Natural killer cell treated with Interleukin-12 subunit alpha and Interleukin-12 subunit beta and Interleukin-15 and Interleukin-18, amount 100 ng/mL, for 72 hours (primary cell): ENCODE measurements at regions not wholly inside any gene's neighbourhood (a gene's known extent, or its start where the extent isn't known, plus 50 kb on each side); places are given as distances from the start of the nearest gene placed in this dataset.

Source experiments
- ATAC-seq, 2 donors: fragments of 150-1000 bp; cut with Tn5 transposase in 1 of 2; sonication (Bioruptor Pico), chemical (Tn5 transposase) in 1 of 2; 2 replicates each; pipeline ENCODE4 v1.10.0; 2021
- DNase-seq: peaks from one replicate; pipeline ENCODE4 v3.0.0; 2022; ENCODE audit warnings: low spot score
- H3K27ac Mint-ChIP-seq, 2 donors: 1 replicate in 1 of 2; 2 replicates in 1 of 2; pipeline ENCODE4 v1.8.0; 2022; ENCODE audit warnings: mixed read lengths in 2 of 2, mild to moderate bottlenecking in 1 of 2, moderate library complexity in 1 of 2
- H3K27me3 Mint-ChIP-seq, 2 donors: 1 replicate in 1 of 2; 2 replicates in 1 of 2; pipeline ENCODE4 v1.8.0; 2022; ENCODE audit warnings: mixed read lengths in 2 of 2
- H3K36me3 Mint-ChIP-seq: one replicate; pipeline ENCODE4 v1.8.0; 2022; ENCODE audit warnings: mixed read lengths
- H3K4me1 Mint-ChIP-seq, 2 donors: 1 replicate in 1 of 2; 2 replicates in 1 of 2; pipeline ENCODE4 v1.8.0; 2022; ENCODE audit warnings: low read depth in 2 of 2, mixed read lengths in 2 of 2, mild to moderate bottlenecking in 1 of 2
- H3K4me3 Mint-ChIP-seq: one replicate; pipeline ENCODE4 v1.8.0; 2022; ENCODE audit warnings: mixed read lengths
- H3K9me3 Mint-ChIP-seq: 2 replicates; pipeline ENCODE4 v1.8.0; 2022; ENCODE audit warnings: mixed read lengths

DNA sequence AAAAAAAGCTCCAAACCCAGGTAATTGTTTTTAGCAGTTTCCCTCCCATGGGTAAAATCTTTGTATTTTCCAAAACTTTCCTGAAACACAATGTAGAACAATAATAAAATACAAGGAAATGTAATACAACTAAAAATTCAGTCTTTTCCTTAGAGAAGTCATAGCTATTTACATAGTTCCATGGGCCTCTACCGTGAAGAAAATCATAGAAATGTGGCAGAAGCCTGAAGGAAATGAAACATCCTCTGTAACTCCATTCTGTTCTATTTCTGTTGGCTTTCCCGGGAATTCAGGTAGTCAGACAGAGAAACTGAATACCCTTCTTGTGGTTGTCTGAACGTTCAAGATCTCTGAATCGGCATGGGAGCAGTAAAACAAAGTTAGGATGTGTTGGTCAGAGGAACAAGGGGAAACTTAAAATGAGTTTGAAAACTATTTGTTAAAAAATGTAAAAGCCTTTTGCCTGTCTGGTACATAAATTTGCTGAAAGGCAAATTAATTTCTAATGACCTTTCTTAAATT lies 202.4 kb upstream of the ZNF608 start:
- ATAC-seq (no peak), DNase-seq (no peak)
- Mint-ChIP-seq H3K27ac (peak overlapping the region in 1 of 2 donors; percentile 76), H3K36me3 (peaks cover 5% of the 10 kb centered on the region), H3K27me3 (no peaks in the 10 kb centered on the region), H3K4me3 (no peak overlapping the region), H3K9me3 (no peaks in the 10 kb centered on the region), H3K4me1 (peaks cover 11 to 27% of the 10 kb centered on the region in 2 donors)

DNA sequence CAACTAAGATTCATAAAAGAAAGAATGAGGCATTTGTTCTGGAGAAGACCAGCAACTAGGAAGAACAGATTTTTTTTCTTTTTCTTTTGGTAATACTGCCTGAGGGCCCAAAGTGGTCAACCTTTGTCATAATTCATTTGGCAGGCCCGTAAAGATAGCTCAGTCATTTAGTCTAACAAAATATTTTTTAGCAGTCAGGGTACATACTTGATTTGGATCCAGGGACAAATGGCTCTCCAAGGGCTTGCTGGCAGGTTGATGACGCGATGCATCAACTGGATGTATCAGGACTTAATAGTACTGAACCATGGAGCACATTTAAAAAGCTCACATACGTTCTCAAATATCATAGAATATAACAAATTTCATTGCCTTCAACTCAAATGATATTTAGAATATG lies 203.4 kb upstream of the ZNF608 start:
- H3K27me3 Mint-ChIP-seq, result no peaks in the 10 kb centered on the region
- no peaks in the 10 kb centered on the region for H3K9me3 Mint-ChIP-seq
- DNase-seq (no peak), ATAC-seq (no peak)
- peaks cover 5% of the 10 kb centered on the region for H3K36me3 Mint-ChIP-seq
- H3K4me3 Mint-ChIP-seq, result no peak overlapping the region
- H3K27ac Mint-ChIP-seq, result no peak overlapping the region
- peaks cover 11 to 27% of the 10 kb centered on the region in 2 donors for H3K4me1 Mint-ChIP-seq

DNA sequence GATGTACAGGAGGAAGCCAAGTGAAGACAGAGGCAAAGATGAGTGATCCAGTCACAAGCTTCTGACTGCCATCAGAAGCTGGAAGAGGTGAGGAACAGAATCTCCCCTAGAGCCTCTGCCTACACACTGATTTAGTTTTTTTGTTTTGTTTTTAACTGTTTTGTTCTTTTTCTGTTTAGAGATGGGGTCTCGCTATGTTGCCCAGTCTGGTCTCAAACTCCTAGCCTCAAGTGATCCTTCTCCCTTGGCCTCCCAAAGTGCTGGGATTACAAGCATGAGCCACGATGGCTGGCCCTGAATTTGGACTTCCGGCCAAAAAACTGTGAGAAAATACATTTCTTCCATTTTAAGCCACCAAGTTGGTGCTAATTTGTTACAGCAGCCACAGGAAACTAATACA lies 204.7 kb upstream of the ZNF608 start:
- Mint-ChIP-seq H3K27ac (peak overlapping the region; percentile 42 to 82), H3K27me3 (no peaks in the 10 kb centered on the region), H3K4me3 (no peak overlapping the region), H3K36me3 (peaks cover 5% of the 10 kb centered on the region), H3K4me1 (peaks cover 11 to 27% of the 10 kb centered on the region in 2 donors), H3K9me3 (peaks cover 3% of the 10 kb centered on the region)
- DNase-seq (no peak), ATAC-seq (no peak)

DNA sequence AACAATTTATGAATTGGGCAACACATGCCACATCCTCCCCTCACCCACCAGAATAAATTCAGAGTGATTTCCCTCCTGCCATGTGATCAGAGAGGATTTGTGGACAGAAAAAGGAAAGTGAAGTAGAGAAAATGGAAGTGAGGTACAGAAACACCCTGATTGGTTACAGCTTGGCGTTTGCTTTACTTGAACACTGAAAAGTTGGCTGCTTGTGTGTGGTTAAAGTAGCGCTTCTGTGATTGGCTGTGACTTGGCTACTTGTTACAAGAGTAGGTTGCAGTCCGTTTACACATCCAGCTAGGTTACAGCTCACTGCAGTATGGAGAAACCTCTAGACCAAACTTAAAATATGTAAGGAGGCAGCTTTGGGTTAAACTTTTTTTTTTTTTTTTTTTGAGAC lies 205.2 kb upstream of the ZNF608 start:
- Mint-ChIP-seq H3K4me1 (peaks cover 11 to 27% of the 10 kb centered on the region in 2 donors), H3K4me3 (peak overlapping the region; percentile 15), H3K36me3 (peaks cover 5% of the 10 kb centered on the region), H3K27ac (peak overlapping the region; percentile 42 to 82), H3K27me3 (no peaks in the 10 kb centered on the region), H3K9me3 (peaks cover 3% of the 10 kb centered on the region)
- ATAC-seq (peak; percentile 79 to 93), DNase-seq (peak; percentile 65)

DNA sequence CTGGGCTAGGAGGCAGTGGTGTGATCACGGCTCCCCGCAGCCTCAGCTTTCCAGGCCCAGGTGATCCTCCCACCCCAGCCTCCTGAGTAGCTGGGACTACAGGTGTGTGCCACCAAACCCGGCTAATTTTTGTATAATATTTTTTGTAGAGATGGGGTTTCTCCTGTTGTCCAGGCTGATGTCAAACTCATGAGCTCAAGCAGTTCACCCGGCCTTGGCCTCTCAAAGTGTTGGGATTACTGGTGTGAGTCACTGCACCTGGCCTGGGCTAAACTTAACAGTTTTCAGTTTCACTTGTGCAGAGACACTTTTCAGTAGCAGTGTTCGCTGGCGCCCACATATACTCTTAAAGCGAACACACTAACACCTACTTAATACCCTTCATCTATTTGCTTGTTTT lies 205.6 kb upstream of the ZNF608 start:
- DNase-seq (peak; percentile 73), ATAC-seq (peak; percentile 88 to 90)
- peak overlapping the region; percentile 42 to 82 for H3K27ac Mint-ChIP-seq
- H3K4me1 Mint-ChIP-seq, result peaks cover 11 to 25% of the 10 kb centered on the region in 2 donors
- H3K27me3 Mint-ChIP-seq, result no peaks in the 10 kb centered on the region
- no peak overlapping the region for H3K4me3 Mint-ChIP-seq
- H3K36me3 Mint-ChIP-seq, result peaks cover 5% of the 10 kb centered on the region
- H3K9me3 Mint-ChIP-seq, result peaks cover 4% of the 10 kb centered on the region

DNA sequence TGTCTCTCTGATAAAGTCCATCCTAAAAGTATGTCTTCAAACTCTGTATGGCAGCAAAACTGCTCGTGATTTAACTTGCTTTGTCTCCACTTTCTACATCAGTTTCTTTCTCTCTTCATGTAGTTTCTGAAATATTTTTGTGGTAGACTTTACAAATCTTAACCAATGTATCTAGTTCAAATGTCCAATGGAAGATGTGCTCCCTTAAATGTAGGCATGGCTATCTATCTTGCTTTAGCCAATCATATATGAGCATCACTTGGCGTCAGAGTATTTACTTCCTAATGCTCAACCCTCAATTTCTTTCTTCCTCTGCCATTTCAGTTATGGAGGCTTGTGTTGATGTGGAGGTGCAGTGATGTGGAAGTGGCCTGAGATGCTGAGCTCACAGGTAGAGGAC lies 206.1 kb upstream of the ZNF608 start:
- Mint-ChIP-seq H3K4me1 (peaks cover 11 to 24% of the 10 kb centered on the region in 2 donors), H3K9me3 (peaks cover 6% of the 10 kb centered on the region), H3K27me3 (no peaks in the 10 kb centered on the region), H3K36me3 (no peaks in the 10 kb centered on the region), H3K4me3 (no peak overlapping the region), H3K27ac (peak overlapping the region in 1 of 2 donors; percentile 82)
- ATAC-seq, result no peak
- DNase-seq, result no peak

DNA sequence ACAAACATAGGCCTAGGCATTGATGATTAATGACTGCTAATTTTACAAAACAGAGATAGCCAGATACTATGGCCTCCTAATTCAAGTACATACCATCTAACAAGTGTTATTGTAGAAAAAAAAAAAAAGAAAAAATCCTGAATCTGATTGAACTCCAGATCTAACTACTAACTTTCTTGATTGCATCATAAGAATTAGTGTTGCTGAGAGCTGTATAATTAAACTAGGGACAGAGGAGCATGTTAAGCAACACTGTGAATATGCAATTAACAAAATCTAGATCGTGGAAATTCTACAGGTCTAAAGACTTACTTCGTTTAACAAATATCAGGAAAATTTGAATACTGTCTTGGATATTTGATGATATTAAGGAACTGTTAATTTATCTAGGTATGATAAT lies 208.3 kb upstream of the ZNF608 start:
- H3K36me3 Mint-ChIP-seq, result no peaks in the 10 kb centered on the region
- no peak overlapping the region for H3K4me3 Mint-ChIP-seq
- no peak for DNase-seq
- H3K9me3 Mint-ChIP-seq, result peaks cover 6% of the 10 kb centered on the region
- ATAC-seq, result no peak
- H3K27me3 Mint-ChIP-seq, result no peaks in the 10 kb centered on the region
- peaks cover 11 to 17% of the 10 kb centered on the region in 2 donors for H3K4me1 Mint-ChIP-seq
- H3K27ac Mint-ChIP-seq, result peak overlapping the region in 1 of 2 donors; percentile 30

DNA sequence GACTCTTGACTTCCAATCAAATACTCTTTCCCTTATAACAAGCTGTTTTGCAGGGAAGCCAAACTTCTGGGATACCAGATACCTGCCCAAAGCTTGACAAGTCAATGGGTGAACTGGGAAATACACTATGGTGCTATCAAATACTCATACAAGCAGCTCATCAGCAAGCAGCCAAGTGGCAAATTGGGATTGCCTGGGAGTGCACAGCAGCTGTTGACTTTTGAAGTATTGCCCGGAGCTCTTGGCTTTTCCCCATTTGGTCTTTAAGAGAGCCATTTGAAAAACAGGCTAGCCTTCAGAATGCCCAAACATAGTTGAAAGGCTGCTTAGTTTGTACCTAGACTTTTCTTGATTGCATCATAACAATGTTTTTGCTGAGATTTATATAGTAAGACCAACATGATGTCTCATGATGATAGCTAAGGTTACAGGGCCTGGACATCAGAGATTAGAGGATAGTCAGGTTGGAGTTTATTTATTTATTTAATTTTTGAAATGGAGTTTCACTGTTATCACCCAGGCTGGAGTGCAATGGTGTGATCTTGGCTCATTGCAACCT lies 210.1 kb upstream of the ZNF608 start:
- Mint-ChIP-seq H3K9me3 (peaks cover 6% of the 10 kb centered on the region), H3K27ac (peak overlapping the region in 1 of 2 donors; percentile 66), H3K36me3 (no peaks in the 10 kb centered on the region), H3K27me3 (no peaks in the 10 kb centered on the region), H3K4me1 (peaks cover 7 to 13% of the 10 kb centered on the region in 2 donors), H3K4me3 (no peak overlapping the region)
- ATAC-seq (no peak), DNase-seq (no peak)

DNA sequence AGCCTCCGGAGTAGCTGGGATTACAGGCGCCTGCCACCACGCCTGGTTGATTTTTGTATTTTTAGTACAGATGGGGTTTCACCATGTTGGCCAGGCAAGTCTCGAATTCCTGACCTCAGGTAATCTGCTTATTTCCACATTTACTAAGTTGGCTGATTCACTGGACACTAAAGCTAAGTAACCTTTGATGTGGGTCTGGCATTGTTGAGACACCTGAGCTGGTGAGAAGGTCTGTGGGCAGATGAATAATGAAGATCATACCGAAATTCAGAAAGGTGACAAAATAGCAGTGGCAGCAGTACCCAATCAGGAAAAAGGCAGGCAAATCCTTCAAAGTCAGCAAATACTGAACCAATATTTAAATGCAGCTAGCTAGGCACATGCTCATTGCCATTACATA lies 210.6 kb upstream of the ZNF608 start:
- Mint-ChIP-seq H3K4me3 (no peak overlapping the region), H3K27ac (peak overlapping the region in 1 of 2 donors; percentile 66), H3K36me3 (no peaks in the 10 kb centered on the region), H3K27me3 (no peaks in the 10 kb centered on the region), H3K4me1 (peaks cover 4 to 10% of the 10 kb centered on the region in 2 donors), H3K9me3 (peaks cover 6% of the 10 kb centered on the region)
- no peak for ATAC-seq
- DNase-seq, result no peak

DNA sequence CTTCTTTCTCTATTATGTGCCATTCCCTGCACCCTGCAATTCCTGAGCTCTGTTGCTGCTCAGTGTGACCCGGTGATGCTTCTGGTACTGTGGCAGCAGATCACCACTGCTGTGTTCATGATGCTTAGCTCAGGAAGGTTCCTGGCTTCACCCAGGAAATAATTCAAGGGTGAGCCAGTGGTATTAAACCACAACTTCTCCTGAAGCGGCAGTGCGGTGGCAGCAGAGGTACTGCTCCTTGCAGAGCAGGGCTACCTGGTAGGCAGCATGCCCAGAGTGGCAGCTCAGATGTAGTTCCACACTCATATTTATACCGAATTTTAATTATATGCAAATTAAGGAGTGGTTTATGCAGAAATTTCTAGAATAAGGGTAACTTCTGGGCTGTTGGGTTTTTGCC lies 213.8 kb upstream of the ZNF608 start:
- no peak overlapping the region for H3K4me3 Mint-ChIP-seq
- H3K9me3 Mint-ChIP-seq, result peaks cover 6% of the 10 kb centered on the region
- ATAC-seq, result no peak
- no peaks in the 10 kb centered on the region for H3K27me3 Mint-ChIP-seq
- no peaks in the 10 kb centered on the region for H3K36me3 Mint-ChIP-seq
- no peak overlapping the region for H3K27ac Mint-ChIP-seq
- DNase-seq, result no peak
- peaks cover 11 to 20% of the 10 kb centered on the region in 2 donors for H3K4me1 Mint-ChIP-seq

DNA sequence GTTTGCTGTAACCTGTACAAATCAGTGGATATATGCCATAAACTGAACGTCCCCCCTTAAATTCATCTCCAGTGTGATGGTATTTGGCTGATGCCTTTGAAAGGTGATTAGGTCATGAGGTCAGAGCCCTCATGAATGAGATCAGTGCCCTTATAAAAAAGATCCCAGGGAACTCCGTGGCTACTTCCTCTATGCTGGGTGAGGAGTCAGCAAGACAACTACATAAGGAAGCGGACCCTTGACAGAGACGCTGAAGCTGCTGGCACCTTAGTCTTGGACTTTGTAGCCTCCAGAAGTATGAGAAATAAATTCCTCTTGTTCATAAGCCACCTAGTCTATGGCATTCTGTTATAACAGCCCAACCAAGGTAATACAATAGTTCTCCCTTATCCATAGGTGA lies 215.1 kb upstream of the ZNF608 start:
- DNase-seq, result no peak
- H3K9me3 Mint-ChIP-seq, result peaks cover 3% of the 10 kb centered on the region
- no peaks in the 10 kb centered on the region for H3K36me3 Mint-ChIP-seq
- H3K27me3 Mint-ChIP-seq, result no peaks in the 10 kb centered on the region
- peaks cover 11 to 20% of the 10 kb centered on the region in 2 donors for H3K4me1 Mint-ChIP-seq
- no peak overlapping the region for H3K4me3 Mint-ChIP-seq
- no peak for ATAC-seq
- H3K27ac Mint-ChIP-seq, result no peak overlapping the region

DNA sequence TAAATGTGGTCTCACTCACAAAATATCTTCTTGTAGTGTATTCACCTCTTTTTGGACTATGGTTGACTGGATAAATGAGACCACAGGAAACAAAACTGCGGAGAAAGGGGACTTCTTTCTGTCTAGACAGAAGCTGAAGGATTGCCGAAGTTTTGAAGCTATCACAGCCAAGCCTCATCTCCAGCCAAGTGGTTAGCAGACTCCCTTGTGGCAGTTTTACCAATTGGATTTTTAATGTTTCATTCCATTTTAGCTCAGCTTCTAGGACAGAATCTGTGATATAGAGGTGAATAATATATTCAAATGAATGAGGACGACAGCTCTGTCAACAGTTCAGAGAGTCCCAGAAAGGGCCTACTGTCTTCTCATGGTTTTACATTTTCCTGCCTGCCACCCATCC lies 215.7 kb upstream of the ZNF608 start:
- ATAC-seq (no peak), DNase-seq (no peak)
- Mint-ChIP-seq H3K4me3 (no peak overlapping the region), H3K9me3 (peaks cover 1% of the 10 kb centered on the region), H3K36me3 (no peaks in the 10 kb centered on the region), H3K27ac (peak overlapping the region in 1 of 2 donors; percentile 77), H3K4me1 (peaks cover 11 to 18% of the 10 kb centered on the region in 2 donors), H3K27me3 (no peaks in the 10 kb centered on the region)

DNA sequence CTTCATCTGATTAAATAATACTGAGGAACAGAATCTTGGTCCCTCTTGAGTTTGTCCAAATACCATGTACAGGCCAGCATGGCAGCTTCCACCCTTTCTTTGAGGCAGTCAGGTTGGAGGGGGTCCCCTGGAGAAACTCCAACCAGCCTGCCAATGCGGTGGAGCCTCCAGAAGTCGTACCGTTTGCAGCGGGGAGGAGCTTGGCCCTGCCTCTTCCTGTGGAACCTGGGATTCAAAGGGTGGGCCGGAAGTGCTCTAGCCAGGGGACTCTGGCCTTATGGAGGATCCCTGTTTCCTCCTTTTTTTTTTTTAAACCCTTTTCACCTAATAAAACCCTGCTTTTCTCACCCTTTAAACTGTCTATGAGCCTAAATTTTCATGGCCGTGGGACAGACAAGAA lies 216.3 kb upstream of the ZNF608 start:
- DNase-seq (no peak), ATAC-seq (no peak)
- no peaks in the 10 kb centered on the region for H3K27me3 Mint-ChIP-seq
- H3K4me1 Mint-ChIP-seq, result peaks cover 11 to 17% of the 10 kb centered on the region in 2 donors
- H3K36me3 Mint-ChIP-seq, result no peaks in the 10 kb centered on the region
- no peak overlapping the region for H3K4me3 Mint-ChIP-seq
- no peaks in the 10 kb centered on the region for H3K9me3 Mint-ChIP-seq
- H3K27ac Mint-ChIP-seq, result peak overlapping the region in 1 of 2 donors; percentile 77

DNA sequence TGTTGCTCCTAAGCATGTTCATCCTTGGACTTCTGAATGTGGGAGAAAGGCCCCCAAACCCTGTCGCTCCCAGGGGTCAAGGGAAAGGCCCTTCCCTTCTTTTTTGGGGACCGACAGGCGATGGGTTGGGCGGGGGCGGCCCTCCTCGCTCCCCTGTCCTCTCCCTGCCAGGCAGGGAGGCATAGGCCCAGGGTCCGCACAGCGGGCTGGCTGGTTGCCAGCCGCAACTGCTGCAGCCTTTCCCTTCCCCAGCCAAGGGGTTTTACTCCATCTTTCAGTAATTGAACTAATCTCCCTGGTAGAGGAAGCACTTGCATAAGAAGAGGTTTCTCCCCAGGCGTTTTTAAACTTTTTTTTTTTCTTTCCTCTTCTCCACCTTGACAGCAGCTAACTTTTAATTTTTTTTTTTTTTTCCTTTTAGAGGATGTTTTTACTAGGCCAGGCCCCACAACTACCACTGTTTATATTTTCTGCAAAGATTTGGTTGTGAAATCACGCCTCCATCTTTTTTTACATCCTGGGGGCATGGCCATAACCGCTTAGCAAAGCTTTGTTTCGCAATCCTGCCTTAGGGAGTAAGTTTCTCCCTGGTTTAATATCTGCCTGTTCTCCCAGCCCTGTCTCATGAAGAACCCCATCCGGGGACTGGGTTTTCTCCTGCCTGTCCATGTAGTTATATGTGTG lies 216.9 kb upstream of the ZNF608 start:
- H3K4me3 Mint-ChIP-seq, result peak overlapping the region; percentile 26
- ATAC-seq, result peak; percentile 41 to 84

More for the DNA sequence above, 216.9 kb upstream of the ZNF608 start:
- DNase-seq, result no peak
- no peaks in the 10 kb centered on the region for H3K27me3 Mint-ChIP-seq
- no peaks in the 10 kb centered on the region for H3K36me3 Mint-ChIP-seq
- no peaks in the 10 kb centered on the region for H3K9me3 Mint-ChIP-seq
- peak overlapping the region; percentile 68 to 88 for H3K27ac Mint-ChIP-seq
- peaks cover 11 to 17% of the 10 kb centered on the region in 2 donors for H3K4me1 Mint-ChIP-seq
